HepG2 (cell line): ENCODE measurements at regions not wholly inside any gene's neighbourhood (a gene's known extent, or its start where the extent isn't known, plus 50 kb on each side); places are given as distances from the start of the nearest gene placed in this dataset.

Experiments
- ATAC-seq: fragments of 200-7000 bp; cut with Tn5 transposase; 3 replicates; pipeline ENCODE4 v1.9.1; 2020; ENCODE audit warnings: mild to moderate bottlenecking, moderate library complexity
- BruUV-seq: library from RNA; stranded (reverse); fragments of 400-500 nt; replicated peaks from 2 replicates; lab custom pipeline; 2021; lab: Mats Ljungman, UMichigan
- CTCF ChIA-PET: fragments of 300-600 bp; formaldehyde crosslinking; extraction: SDS; loops from one replicate; lab custom pipeline; 2021; ENCODE audit warnings: low total read pairs, inconsistent platforms, low intra/inter-chr PET ratio; lab: Yijun Ruan, JAX
- POLR2A ChIA-PET: fragments of 350-600 bp; sonication (Branson Sonifier 250); formaldehyde crosslinking; loops from one replicate; lab custom pipeline; 2020; ENCODE audit warnings: antibody characterized with exemption, inconsistent platforms; lab: Yijun Ruan, JAX
- DNase-seq: peaks from one replicate; pipeline ENCODE4 v3.0.0-alpha.2; 2015; ENCODE audit warnings: low spot score
- FAIRE-seq: peaks from 3 replicates; lab custom pipeline; 2011; peaks lifted over from hg19 to GRCh38; lab: Jason Lieb, UNC
- H2AFZ ChIP-seq: one replicate; pipeline ENCODE4 v1.6.1; 2011; ENCODE audit warnings: low read length, inconsistent platforms
- H3K27ac ChIP-seq: fragments of 300-600 bp; 3 replicates; pipeline ENCODE4 v1.8.0; 2011; ENCODE audit warnings: mixed run types, mild to moderate bottlenecking, mixed read lengths, low read length, inconsistent platforms; ENCODE audit not compliant: insufficient read depth; ENCODE audit errors: extremely low read length
- H3K27me3 ChIP-seq, 2 experiments: fragments of 200-600 bp in 1 of 2; 2 replicates in 1 of 2; 3 replicates in 1 of 2; pipeline versions ENCODE4 v1.6.0 to v1.8.0; 2011; ENCODE audit warnings: low read length in 2 of 2, mild to moderate bottlenecking in 2 of 2, moderate library complexity in 2 of 2, inconsistent platforms in 1 of 2; ENCODE audit not compliant: insufficient read depth in 2 of 2, control insufficient read depth in 1 of 2
- H3K36me3 ChIP-seq, 2 experiments: fragments of 200-600 bp in 1 of 2; replicated peaks in 1 of 2; 2 replicates in 1 of 2; 3 replicates in 1 of 2; pipeline versions ENCODE4 v1.5.1 to v1.8.0; 2011; ENCODE audit warnings: low read length in 2 of 2, inconsistent platforms in 1 of 2; ENCODE audit not compliant: insufficient read depth in 2 of 2, control insufficient read depth in 1 of 2
- H3K4me1 ChIP-seq: 2 replicates; pipeline ENCODE4 v1.5.1; 2012; ENCODE audit warnings: low read length, inconsistent platforms; ENCODE audit not compliant: insufficient read depth
- H3K4me2 ChIP-seq: 2 replicates; pipeline ENCODE4 v1.6.0; 2011; ENCODE audit warnings: low read depth, low read length, inconsistent platforms
- H3K4me3 ChIP-seq, 3 experiments: fragments of 200-600 bp in 1 of 3; sonication (generic), shearing (Covaris generic) in 1 of 3; replicated peaks in 1 of 3; 2 replicates each; pipeline ENCODE4 v1.5.1; 2011 to 2016; ENCODE audit warnings: low read length in 3 of 3, inconsistent platforms in 2 of 3, low read depth in 2 of 3, mild to moderate bottlenecking in 2 of 3, control low read depth in 1 of 3, mixed read lengths in 1 of 3; ENCODE audit not compliant: insufficient read depth in 1 of 3
- H3K79me2 ChIP-seq: one replicate; pipeline ENCODE4 v1.6.1; 2011; ENCODE audit warnings: low read length, inconsistent platforms; ENCODE audit not compliant: insufficient read depth
- H3K9ac ChIP-seq: 2 replicates; pipeline ENCODE4 v1.6.0; 2011; ENCODE audit warnings: mild to moderate bottlenecking, low read depth, low read length, inconsistent platforms; ENCODE audit not compliant: insufficient read depth
- H3K9me3 ChIP-seq: 2 replicates; pipeline ENCODE4 v1.5.1; 2012; ENCODE audit warnings: mild to moderate bottlenecking, low read length
- H4K20me1 ChIP-seq: 2 replicates; pipeline ENCODE4 v1.6.0; 2011; ENCODE audit warnings: inconsistent platforms, mild to moderate bottlenecking, low read length, moderate library complexity; ENCODE audit not compliant: insufficient read depth
- KLF12 ChIP-seq: sonication (generic); formaldehyde crosslinking; IDR thresholded peaks from 2 replicates; pipeline ENCODE4 v1.4.0; 2020; ENCODE audit warnings: missing genetic modification reagents, borderline replicate concordance
- KLF9 ChIP-seq: IDR thresholded peaks from 2 replicates; pipeline ENCODE4 v1.6.1; 2016; ENCODE audit warnings: low read depth
- MEIS1 ChIP-seq: sonication (generic); formaldehyde crosslinking; IDR thresholded peaks from 2 replicates; pipeline ENCODE4 v1.9.0; 2021; ENCODE audit warnings: mild to moderate bottlenecking, missing genetic modification reagents, moderate library complexity, borderline replicate concordance
- RXRA ChIP-seq: sonication (generic); formaldehyde crosslinking; IDR thresholded peaks from 2 replicates; pipeline ENCODE4 v1.5.1; 2020; ENCODE audit warnings: missing genetic modification reagents
- ZBTB3 ChIP-seq: sonication (generic); formaldehyde crosslinking; IDR thresholded peaks from 2 replicates; pipeline ENCODE4 v1.4.0; 2020; ENCODE audit warnings: low read depth, mild to moderate bottlenecking, moderate library complexity, missing genetic modification reagents, borderline replicate concordance
- ZNF230 ChIP-seq: sonication (generic); formaldehyde crosslinking; IDR thresholded peaks from 2 replicates; pipeline ENCODE4 v1.4.0; 2020; ENCODE audit warnings: mild to moderate bottlenecking, missing genetic modification reagents
- ZNF329 ChIP-seq: sonication (generic); formaldehyde crosslinking; IDR thresholded peaks from 2 replicates; pipeline ENCODE4 v1.9.0; 2021; ENCODE audit warnings: low read depth, mild to moderate bottlenecking, missing genetic modification reagents
- ZNF589 ChIP-seq: sonication (generic); formaldehyde crosslinking; conservative IDR thresholded peaks from 2 replicates; pipeline ENCODE4 v1.8.0; 2022; ENCODE audit warnings: mild to moderate bottlenecking, moderate library complexity, missing genetic modification reagents
- ZNF841 ChIP-seq: sonication (generic); formaldehyde crosslinking; IDR thresholded peaks from 2 replicates; pipeline ENCODE4 v1.8.1; 2023; ENCODE audit warnings: missing genetic modification reagents, borderline replicate concordance
- ZSCAN12 ChIP-seq: sonication (generic); formaldehyde crosslinking; IDR thresholded peaks from 2 replicates; pipeline ENCODE4 v1.9.0; 2021; ENCODE audit warnings: mild to moderate bottlenecking, missing genetic modification reagents
- WGBS: methylation state at CpG from one replicate; pipeline ENCODE4 v1.1.6; 2017; ENCODE audit warnings: low lambda C conversion rate; 5-methylcytosine and 5-hydroxymethylcytosine counted together
- in situ Hi-C: cut with HindIII; loops from 2 replicates; pipeline ENCODE4 v1.10.0; 2017; ENCODE audit warnings: low pct_unique_long_range_greater_than_20kb; ENCODE audit not compliant: extremely low pct_ligation_motif_present
- intact Hi-C: fragments of 100-400 bp; cut with micrococcal nuclease; formaldehyde crosslinking; loops from one replicate; pipeline ENCODE4 v1.10.0; 2022; ENCODE audit not compliant: unreplicated experiment
- TF ChIP-seq, protein P1 (sequence below): sonication (generic); formaldehyde crosslinking; conservative IDR thresholded peaks from 2 replicates; pipeline ENCODE4 v1.8.0; 2022; ENCODE audit warnings: mild to moderate bottlenecking, moderate library complexity, missing genetic modification reagents
- TF ChIP-seq, protein P2 (sequence below): sonication (generic); formaldehyde crosslinking; IDR thresholded peaks from 2 replicates; pipeline ENCODE4 v1.5.1; 2020; ENCODE audit warnings: mild to moderate bottlenecking, moderate library complexity, missing genetic modification reagents
- TF ChIP-seq, protein P3 (sequence below): sonication (generic); formaldehyde crosslinking; IDR thresholded peaks from 2 replicates; pipeline ENCODE4 v1.4.0; 2020; ENCODE audit warnings: missing genetic modification reagents, borderline replicate concordance

DNA sequence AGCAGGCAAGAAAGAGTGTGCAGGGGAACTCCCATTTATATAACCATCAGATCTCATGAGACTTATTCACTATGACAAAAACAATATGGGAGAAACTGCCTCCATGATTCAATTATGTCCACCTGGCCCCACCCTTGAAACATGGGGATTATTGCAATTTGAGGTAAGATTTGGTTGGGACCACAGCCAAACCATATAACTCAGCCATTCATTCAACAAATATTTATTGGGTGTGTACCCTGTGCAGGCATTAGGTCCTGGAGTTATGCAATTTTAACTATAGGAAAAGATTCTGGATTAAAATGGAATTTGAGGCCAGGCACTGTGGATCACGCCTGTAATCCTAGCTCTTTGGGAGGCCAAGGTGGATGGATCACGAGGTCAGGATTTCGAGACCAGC, 124.2 kb upstream of the GAS1 start:
- BruUV-seq = no TSS peak
- in situ Hi-C loops (no loop called here), intact Hi-C loops (no loop called here)
- Histone ChIP-seq H3K4me2 (no peak overlapping the region), H3K27me3 (no peaks in the 10 kb centered on the region), H3K9me3 (no peaks in the 10 kb centered on the region), H3K4me3 (no peak overlapping the region), H3K4me1 (no peaks in the 10 kb centered on the region), H3K36me3 (no peaks in the 10 kb centered on the region), H3K9ac (no peak overlapping the region), H3K79me2 (no peaks in the 10 kb centered on the region), H2AFZ (no peak overlapping the region), H4K20me1 (no peaks in the 10 kb centered on the region)
- CTCF ChIA-PET = no interaction called here
- 6% methylated on average over 3 of the region's 3 CpGs for WGBS
- FAIRE-seq = no peak
- no peak for DNase-seq
- TF ChIP-seq ZBTB3 (CRISPR knock-in tag) (no peak), ZNF841 (no peak), KLF12 (CRISPR knock-in tag) (no peak), MEIS1 (CRISPR knock-in tag) (no peak)
- TF ChIP-seq, protein P1, sequence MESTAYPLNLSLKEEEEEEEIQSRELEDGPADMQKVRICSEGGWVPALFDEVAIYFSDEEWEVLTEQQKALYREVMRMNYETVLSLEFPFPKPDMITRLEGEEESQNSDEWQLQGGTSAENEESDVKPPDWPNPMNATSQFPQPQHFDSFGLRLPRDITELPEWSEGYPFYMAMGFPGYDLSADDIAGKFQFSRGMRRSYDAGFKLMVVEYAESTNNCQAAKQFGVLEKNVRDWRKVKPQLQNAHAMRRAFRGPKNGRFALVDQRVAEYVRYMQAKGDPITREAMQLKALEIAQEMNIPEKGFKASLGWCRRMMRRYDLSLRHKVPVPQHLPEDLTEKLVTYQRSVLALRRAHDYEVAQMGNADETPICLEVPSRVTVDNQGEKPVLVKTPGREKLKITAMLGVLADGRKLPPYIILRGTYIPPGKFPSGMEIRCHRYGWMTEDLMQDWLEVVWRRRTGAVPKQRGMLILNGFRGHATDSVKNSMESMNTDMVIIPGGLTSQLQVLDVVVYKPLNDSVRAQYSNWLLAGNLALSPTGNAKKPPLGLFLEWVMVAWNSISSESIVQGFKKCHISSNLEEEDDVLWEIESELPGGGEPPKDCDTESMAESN (CRISPR knock-in tag) = no peak
- TF ChIP-seq, all 625 proteins: peak for 0
- no peak overlapping the region for H3K27ac ChIP-seq
- ATAC-seq = no peak
- POLR2A ChIA-PET = no interaction called here

DNA sequence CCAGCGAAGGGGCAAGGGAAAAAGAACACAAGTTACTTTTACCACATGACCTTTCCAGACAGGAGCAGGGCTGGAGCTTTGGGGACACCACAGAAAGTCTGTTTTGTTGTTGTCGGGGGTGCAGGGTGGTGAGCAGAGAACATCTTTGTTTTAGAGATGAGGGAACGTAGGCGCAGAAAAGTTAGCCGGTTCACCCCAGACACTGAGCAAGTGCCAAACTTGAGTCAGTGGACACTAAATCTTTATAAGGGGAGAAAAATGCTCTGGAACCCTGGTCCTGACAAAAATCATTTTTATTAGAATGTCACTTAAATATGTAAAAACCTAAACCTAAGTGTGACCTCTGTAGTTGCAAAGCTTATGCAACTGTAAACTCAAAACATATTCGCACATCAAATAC, 126.4 kb upstream of the GAS1 start:
- WGBS = 65% methylated on average over 6 of the region's 6 CpGs
- Histone ChIP-seq H3K4me1 (no peaks in the 10 kb centered on the region), H3K27ac (no peak overlapping the region), H3K4me2 (no peak overlapping the region), H3K27me3 (no peaks in the 10 kb centered on the region), H4K20me1 (no peaks in the 10 kb centered on the region), H3K9me3 (no peaks in the 10 kb centered on the region), H3K4me3 (no peak overlapping the region), H3K79me2 (no peaks in the 10 kb centered on the region), H2AFZ (no peak overlapping the region), H3K9ac (no peak overlapping the region), H3K36me3 (no peaks in the 10 kb centered on the region)
- BruUV-seq = no TSS peak
- in situ Hi-C loops = no loop called here
- no peak for DNase-seq
- CTCF ChIA-PET = no interaction called here
- no peak for FAIRE-seq
- intact Hi-C loops = no loop called here
- no peak for ATAC-seq
- POLR2A ChIA-PET = no interaction called here
- TF ChIP-seq, protein P2, sequence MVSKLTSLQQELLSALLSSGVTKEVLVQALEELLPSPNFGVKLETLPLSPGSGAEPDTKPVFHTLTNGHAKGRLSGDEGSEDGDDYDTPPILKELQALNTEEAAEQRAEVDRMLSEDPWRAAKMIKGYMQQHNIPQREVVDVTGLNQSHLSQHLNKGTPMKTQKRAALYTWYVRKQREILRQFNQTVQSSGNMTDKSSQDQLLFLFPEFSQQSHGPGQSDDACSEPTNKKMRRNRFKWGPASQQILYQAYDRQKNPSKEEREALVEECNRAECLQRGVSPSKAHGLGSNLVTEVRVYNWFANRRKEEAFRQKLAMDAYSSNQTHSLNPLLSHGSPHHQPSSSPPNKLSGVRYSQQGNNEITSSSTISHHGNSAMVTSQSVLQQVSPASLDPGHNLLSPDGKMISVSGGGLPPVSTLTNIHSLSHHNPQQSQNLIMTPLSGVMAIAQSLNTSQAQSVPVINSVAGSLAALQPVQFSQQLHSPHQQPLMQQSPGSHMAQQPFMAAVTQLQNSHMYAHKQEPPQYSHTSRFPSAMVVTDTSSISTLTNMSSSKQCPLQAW (CRISPR knock-in tag) = no peak
- TF ChIP-seq ZNF329 (CRISPR knock-in tag) (no peak), RXRA (no peak), ZNF589 (no peak), KLF9 (CRISPR knock-in tag) (no peak), ZNF230 (CRISPR knock-in tag) (no peak), MEIS1 (CRISPR knock-in tag) (no peak), ZSCAN12 (CRISPR knock-in tag) (no peak)
- TF ChIP-seq, protein P3, sequence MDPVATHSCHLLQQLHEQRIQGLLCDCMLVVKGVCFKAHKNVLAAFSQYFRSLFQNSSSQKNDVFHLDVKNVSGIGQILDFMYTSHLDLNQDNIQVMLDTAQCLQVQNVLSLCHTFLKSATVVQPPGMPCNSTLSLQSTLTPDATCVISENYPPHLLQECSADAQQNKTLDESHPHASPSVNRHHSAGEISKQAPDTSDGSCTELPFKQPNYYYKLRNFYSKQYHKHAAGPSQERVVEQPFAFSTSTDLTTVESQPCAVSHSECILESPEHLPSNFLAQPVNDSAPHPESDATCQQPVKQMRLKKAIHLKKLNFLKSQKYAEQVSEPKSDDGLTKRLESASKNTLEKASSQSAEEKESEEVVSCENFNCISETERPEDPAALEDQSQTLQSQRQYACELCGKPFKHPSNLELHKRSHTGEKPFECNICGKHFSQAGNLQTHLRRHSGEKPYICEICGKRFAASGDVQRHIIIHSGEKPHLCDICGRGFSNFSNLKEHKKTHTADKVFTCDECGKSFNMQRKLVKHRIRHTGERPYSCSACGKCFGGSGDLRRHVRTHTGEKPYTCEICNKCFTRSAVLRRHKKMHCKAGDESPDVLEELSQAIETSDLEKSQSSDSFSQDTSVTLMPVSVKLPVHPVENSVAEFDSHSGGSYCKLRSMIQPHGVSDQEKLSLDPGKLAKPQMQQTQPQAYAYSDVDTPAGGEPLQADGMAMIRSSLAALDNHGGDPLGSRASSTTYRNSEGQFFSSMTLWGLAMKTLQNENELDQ (CRISPR knock-in tag) = no peak
